Caki2 (cell line): ENCODE measurements at regions not wholly inside any gene's neighbourhood (a gene's known extent, or its start where the extent isn't known, plus 50 kb on each side); places are given as distances from the start of the nearest gene placed in this dataset.

Experiments used
- DNase-seq: peaks from one replicate; pipeline ENCODE4 v3.0.0-alpha.2; 2015; ENCODE audit warnings: low read depth
- in situ Hi-C: cut with HindIII; loops from 2 replicates; pipeline ENCODE4 v1.10.0; 2016; ENCODE audit warnings: low sequenced_read_pairs, low pct_unique_long_range_greater_than_20kb, mixed read lengths

- DNase-seq = no peak
- in situ Hi-C loops = no loop called here
These were observed 233.9 kb upstream of the SYNDIG1 start for GRCh38 chr20:24235296-24236175.

- DNase-seq = no peak
- in situ Hi-C loops = no loop called here
These were observed 239.0 kb upstream of the GGTLC1 start for GRCh38 chr20:24227600-24227999.

- no peak for DNase-seq
- in situ Hi-C loops = no loop called here
These were observed 223.9 kb upstream of the GGTLC1 start for GRCh38 chr20:24212494-24212893.

GRCh38 chr20:24211972-24212371 is 223.4 kb upstream of the GGTLC1 start:
- DNase-seq = no peak
- in situ Hi-C loops = no loop called here

GRCh38 chr20:24210356-24210755 is 221.8 kb upstream of the GGTLC1 start:
- DNase-seq = no peak
- in situ Hi-C loops = no loop called here

GRCh38 chr20:24208652-24209051 is 220.1 kb upstream of the GGTLC1 start:
- DNase-seq = no peak
- in situ Hi-C loops = no loop called here

- DNase-seq = no peak
- in situ Hi-C loops = no loop called here
These were observed 219.3 kb upstream of the GGTLC1 start for GRCh38 chr20:24207803-24208300.

- DNase-seq = peak; percentile 12
- in situ Hi-C loops = no loop called here
These were observed 218.4 kb upstream of the GGTLC1 start for GRCh38 chr20:24206995-24207394.

- in situ Hi-C loops = no loop called here
- no peak for DNase-seq
These were observed 215.1 kb upstream of the GGTLC1 start for GRCh38 chr20:24203526-24204183.

- no peak for DNase-seq
- in situ Hi-C loops = no loop called here
These were observed 210.9 kb upstream of the GGTLC1 start for GRCh38 chr20:24199501-24199900.

GRCh38 chr20:24194143-24194542 is 205.6 kb upstream of the GGTLC1 start:
- in situ Hi-C loops = no loop called here
- no peak for DNase-seq

GRCh38 chr20:24190905-24191304 is 202.3 kb upstream of the GGTLC1 start:
- no peak for DNase-seq
- in situ Hi-C loops = no loop called here

GRCh38 chr20:24185791-24186190 is 197.2 kb upstream of the GGTLC1 start:
- in situ Hi-C loops = no loop called here

GRCh38 chr20:24181151-24181550 is 192.6 kb upstream of the GGTLC1 start:
- no peak for DNase-seq
- in situ Hi-C loops = no loop called here

More at GRCh38 chr20:24185791-24186190, 197.2 kb upstream of the GGTLC1 start:
- DNase-seq = no peak

- in situ Hi-C loops = no loop called here
- no peak for DNase-seq
These were observed 180.7 kb upstream of the GGTLC1 start for GRCh38 chr20:24169256-24169655.

GRCh38 chr20:24166412-24166811 is 177.8 kb upstream of the GGTLC1 start:
- in situ Hi-C loops = no loop called here
- no peak for DNase-seq

GRCh38 chr20:24166123-24166381 is 177.5 kb upstream of the GGTLC1 start:
- DNase-seq = no peak
- in situ Hi-C loops = no loop called here

GRCh38 chr20:24165301-24166122 is 176.9 kb upstream of the GGTLC1 start:
- in situ Hi-C loops = no loop called here
- no peak for DNase-seq

- in situ Hi-C loops = no loop called here
These were observed 175.8 kb upstream of the GGTLC1 start for GRCh38 chr20:24164360-24164759.

More at GRCh38 chr20:24164360-24164759, 175.8 kb upstream of the GGTLC1 start:
- no peak for DNase-seq
